ENCODE measurements at regions not wholly inside any gene's neighbourhood (a gene's known extent, or its start where the extent isn't known, plus 50 kb on each side); places are given as distances from the start of the nearest gene placed in this dataset.
"Not testable (repeated sequence)": the region's sequence is repeated elsewhere in the genome, so short reads cannot be mapped to it uniquely, and the experiment has no call there.

GRCh38 chr3:35409991-35410390, 229.3 kb upstream of the ARPP21 start:
- peaks cover 2% of the 10 kb centered on the region for H3K9me3 Mint-ChIP-seq
- no peaks in the 10 kb centered on the region for H3K36me3 Mint-ChIP-seq
- no peak overlapping the region for H3K4me3 Mint-ChIP-seq
- no peak for ATAC-seq (ENCODE audit: low read depth)
- POLR2A ChIA-PET = no interaction called here
- H3K4me1 Mint-ChIP-seq = no peaks in the 10 kb centered on the region
- H3K27me3 Mint-ChIP-seq = no peaks in the 10 kb centered on the region
- DNase-seq = no peak
- no peak overlapping the region for H3K27ac Mint-ChIP-seq

DNA sequence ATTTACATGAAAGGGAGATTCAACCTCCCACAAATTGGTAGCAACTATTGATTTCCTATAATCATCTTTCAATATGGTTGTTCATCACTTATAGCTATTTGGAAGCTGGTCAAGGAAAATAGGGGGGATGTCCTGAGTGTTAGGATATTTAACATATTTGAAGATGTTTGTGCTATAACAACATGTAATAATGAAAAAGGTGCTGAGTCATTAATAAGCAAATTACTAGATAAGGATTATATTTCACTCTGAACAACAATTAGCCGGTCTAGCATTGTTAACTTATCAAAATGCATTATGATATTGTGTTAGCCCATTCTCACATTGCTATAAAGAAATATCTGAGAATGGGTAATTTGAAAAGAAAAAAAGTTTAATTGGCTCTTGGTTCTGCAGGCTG, 225.8 kb upstream of the ARPP21 start:
- H3K36me3 Mint-ChIP-seq = no peaks in the 10 kb centered on the region
- POLR2A ChIA-PET = no interaction called here
- H3K27ac Mint-ChIP-seq = no peak overlapping the region
- H3K4me1 Mint-ChIP-seq = no peaks in the 10 kb centered on the region
- no peaks in the 10 kb centered on the region for H3K9me3 Mint-ChIP-seq
- ATAC-seq (ENCODE audit: low read depth) (no peak), DNase-seq (no peak)
- H3K27me3 Mint-ChIP-seq = no peaks in the 10 kb centered on the region
- no peak overlapping the region for H3K4me3 Mint-ChIP-seq

- POLR2A ChIA-PET = no interaction called here
- H3K9me3 Mint-ChIP-seq = no peaks in the 10 kb centered on the region
- no peak overlapping the region for H3K27ac Mint-ChIP-seq
- H3K36me3 Mint-ChIP-seq = no peaks in the 10 kb centered on the region
- no peak overlapping the region for H3K4me3 Mint-ChIP-seq
- ATAC-seq (ENCODE audit: low read depth) (no peak), DNase-seq (no peak)
- no peaks in the 10 kb centered on the region for H3K4me1 Mint-ChIP-seq
- no peaks in the 10 kb centered on the region for H3K27me3 Mint-ChIP-seq
These were observed 222.2 kb upstream of the ARPP21 start for GRCh38 chr3:35417080-35417479.

DNA sequence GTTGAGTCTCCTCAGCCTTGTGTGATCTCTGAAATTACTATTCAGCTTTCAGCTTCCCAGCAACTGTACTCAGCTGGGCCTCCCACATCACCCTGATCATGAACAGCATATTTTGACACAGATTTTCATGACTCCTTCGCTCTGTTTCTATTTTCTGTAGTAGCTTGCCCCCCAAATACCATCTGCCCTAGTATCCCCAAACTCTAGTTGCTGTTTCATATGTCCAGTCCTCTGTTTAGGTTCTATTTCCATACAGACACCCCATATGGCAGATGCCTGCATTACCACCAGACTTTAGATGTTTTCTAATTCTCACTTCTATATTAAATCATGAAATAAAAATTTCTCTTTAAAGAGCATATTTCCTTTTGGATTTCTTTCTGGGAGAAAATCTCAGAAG, 217.2 kb upstream of the ARPP21 start:
- Mint-ChIP-seq H3K36me3 (no peaks in the 10 kb centered on the region), H3K27ac (no peak overlapping the region), H3K27me3 (peaks cover 3% of the 10 kb centered on the region), H3K4me3 (no peak overlapping the region), H3K4me1 (no peaks in the 10 kb centered on the region), H3K9me3 (no peaks in the 10 kb centered on the region)
- DNase-seq (no peak), ATAC-seq (ENCODE audit: low read depth) (no peak)
- POLR2A ChIA-PET = no interaction called here

DNA sequence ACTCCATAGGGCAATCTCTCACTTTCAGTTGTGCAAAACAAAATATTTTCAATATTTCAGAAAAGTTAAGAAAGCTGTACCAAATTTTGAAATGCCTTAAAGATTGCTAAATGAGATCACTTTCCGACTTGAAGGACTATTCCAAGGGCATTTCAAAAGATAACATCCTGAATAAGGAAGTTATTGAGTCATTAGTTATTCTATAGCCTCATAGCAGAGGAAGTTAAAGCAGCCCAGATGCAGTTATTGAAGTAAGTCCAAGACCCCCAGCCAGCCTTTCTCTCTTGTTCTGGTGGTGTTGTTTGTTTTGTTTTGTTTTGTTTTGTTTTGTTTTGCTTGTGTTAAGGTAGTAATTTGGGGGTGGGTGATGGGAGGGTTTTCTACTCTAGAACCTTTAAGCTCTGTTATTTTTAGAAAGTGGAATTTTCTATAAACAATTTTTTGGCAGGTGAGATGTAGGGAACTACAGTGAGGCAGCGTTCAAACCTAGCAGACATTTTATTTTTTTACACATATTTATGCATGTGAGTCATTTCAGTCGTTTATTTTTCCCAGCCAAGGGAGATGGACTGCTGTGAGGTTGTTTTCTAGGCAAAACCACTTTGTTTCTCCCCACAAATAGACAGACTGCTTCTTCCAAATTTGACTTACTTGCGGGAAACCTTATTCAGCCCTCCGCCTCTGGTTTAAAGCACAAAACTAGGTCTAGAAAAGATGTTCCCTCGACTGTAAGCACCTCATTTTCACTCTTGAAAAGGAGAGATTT, 216.3 kb upstream of the ARPP21 start:
- Mint-ChIP-seq H3K9me3 (no peaks in the 10 kb centered on the region), H3K27me3 (peaks cover 3% of the 10 kb centered on the region), H3K36me3 (no peaks in the 10 kb centered on the region), H3K4me1 (no peaks in the 10 kb centered on the region), H3K4me3 (no peak overlapping the region), H3K27ac (no peak overlapping the region)
- DNase-seq (no peak), ATAC-seq (ENCODE audit: low read depth) (no peak)
- POLR2A ChIA-PET = no interaction called here

- Mint-ChIP-seq H3K27ac (no peak overlapping the region), H3K36me3 (no peaks in the 10 kb centered on the region), H3K4me3 (no peak overlapping the region), H3K27me3 (peaks cover 3% of the 10 kb centered on the region), H3K9me3 (no peaks in the 10 kb centered on the region), H3K4me1 (no peaks in the 10 kb centered on the region)
- POLR2A ChIA-PET = no interaction called here
- no peak for DNase-seq
- ATAC-seq (ENCODE audit: low read depth) = no peak
These were observed 212.9 kb upstream of the ARPP21 start for GRCh38 chr3:35426366-35426958.

- POLR2A ChIA-PET = no interaction called here
These were observed 201.9 kb upstream of the ARPP21 start for GRCh38 chr3:35437381-35437780.

DNA sequence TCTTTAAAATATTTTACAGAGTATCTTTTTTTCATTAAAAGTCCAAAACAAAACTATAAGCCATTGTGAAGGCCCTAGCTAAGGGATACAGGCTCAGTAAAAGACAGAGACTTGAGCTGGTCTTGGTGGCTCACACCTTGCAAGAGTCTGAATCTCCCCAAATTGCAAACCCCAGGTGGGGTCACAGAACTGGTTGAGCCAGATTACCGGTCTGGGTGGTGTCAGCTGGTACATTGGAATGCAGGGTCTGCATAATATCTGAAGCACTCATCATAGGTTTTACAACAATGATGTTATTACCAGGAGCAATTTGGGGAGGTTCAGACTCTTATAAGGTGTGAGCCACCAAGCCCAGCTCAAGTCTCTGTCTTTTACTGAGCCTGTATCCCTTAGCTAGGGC, 201.2 kb upstream of the ARPP21 start:
- DNase-seq (no peak), ATAC-seq (ENCODE audit: low read depth) (no peak)
- H3K27ac Mint-ChIP-seq = no peak overlapping the region
- POLR2A ChIA-PET = no interaction called here
- H3K27me3 Mint-ChIP-seq = no peaks in the 10 kb centered on the region
- no peaks in the 10 kb centered on the region for H3K4me1 Mint-ChIP-seq
- no peak overlapping the region for H3K4me3 Mint-ChIP-seq
- H3K36me3 Mint-ChIP-seq = no peaks in the 10 kb centered on the region
- H3K9me3 Mint-ChIP-seq = no peaks in the 10 kb centered on the region

More at GRCh38 chr3:35437381-35437780, 201.9 kb upstream of the ARPP21 start:
- H3K27ac Mint-ChIP-seq = no peak overlapping the region
- no peaks in the 10 kb centered on the region for H3K36me3 Mint-ChIP-seq
- no peaks in the 10 kb centered on the region for H3K4me1 Mint-ChIP-seq
- ATAC-seq (ENCODE audit: low read depth) (no peak), DNase-seq (no peak)
- no peak overlapping the region for H3K4me3 Mint-ChIP-seq
- H3K27me3 Mint-ChIP-seq = no peaks in the 10 kb centered on the region
- H3K9me3 Mint-ChIP-seq = no peaks in the 10 kb centered on the region

- H3K36me3 Mint-ChIP-seq = no peaks in the 10 kb centered on the region
- H3K27me3 Mint-ChIP-seq = peaks cover 2% of the 10 kb centered on the region
- H3K27ac Mint-ChIP-seq = no peak overlapping the region
- POLR2A ChIA-PET = no interaction called here
- no peaks in the 10 kb centered on the region for H3K4me1 Mint-ChIP-seq
- no peak for DNase-seq
- no peaks in the 10 kb centered on the region for H3K9me3 Mint-ChIP-seq
- H3K4me3 Mint-ChIP-seq = no peak overlapping the region
- ATAC-seq (ENCODE audit: low read depth) = no peak
These were observed 199.7 kb upstream of the ARPP21 start for GRCh38 chr3:35439663-35440062.

DNA sequence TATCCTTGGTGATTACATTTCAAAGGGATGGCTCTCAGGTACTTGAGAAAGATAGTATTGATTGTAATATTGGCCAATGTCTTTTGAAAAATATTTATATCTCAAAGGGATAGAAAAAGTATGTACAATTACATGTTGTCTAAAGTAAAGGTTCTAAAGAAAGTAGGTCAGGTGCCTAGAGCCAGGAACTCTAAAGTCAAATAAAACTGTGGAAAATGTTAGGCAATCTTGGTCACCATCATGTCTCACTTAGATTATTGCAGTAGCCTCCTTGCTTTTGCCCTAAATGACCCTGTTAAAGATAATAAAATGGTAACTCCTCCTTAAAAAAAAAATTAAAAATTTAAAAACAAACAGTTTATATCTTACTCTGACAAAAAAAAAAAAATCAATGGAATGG, 198.5 kb upstream of the ARPP21 start:
- no peak overlapping the region for H3K4me3 Mint-ChIP-seq
- POLR2A ChIA-PET = no interaction called here
- H3K9me3 Mint-ChIP-seq = no peaks in the 10 kb centered on the region
- ATAC-seq (ENCODE audit: low read depth) = no peak
- no peak for DNase-seq
- H3K36me3 Mint-ChIP-seq = no peaks in the 10 kb centered on the region
- H3K4me1 Mint-ChIP-seq = no peaks in the 10 kb centered on the region
- no peak overlapping the region for H3K27ac Mint-ChIP-seq
- H3K27me3 Mint-ChIP-seq = peaks cover 2% of the 10 kb centered on the region

DNA sequence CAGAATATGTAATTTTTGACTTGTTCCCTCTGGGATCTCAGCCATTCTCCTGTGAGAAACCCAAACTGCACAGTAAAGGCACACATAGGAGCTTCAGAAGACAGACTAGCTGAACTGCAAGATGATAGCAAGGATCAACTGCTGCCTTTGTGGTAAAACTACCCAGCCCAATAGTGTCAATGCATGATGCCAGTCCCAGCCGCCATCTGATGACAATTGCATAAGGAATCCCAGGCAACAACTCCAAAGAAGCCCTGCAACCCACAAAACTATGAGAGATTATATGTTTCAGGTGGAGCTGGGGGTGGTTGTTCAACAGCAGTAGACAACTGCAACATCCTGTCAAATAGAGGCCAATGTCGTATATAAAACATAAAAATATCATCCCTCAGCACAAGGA, 192.4 kb upstream of the ARPP21 start:
- no peaks in the 10 kb centered on the region for H3K36me3 Mint-ChIP-seq
- H3K4me3 Mint-ChIP-seq = no peak overlapping the region
- H3K9me3 Mint-ChIP-seq = no peaks in the 10 kb centered on the region
- no peak overlapping the region for H3K27ac Mint-ChIP-seq
- H3K27me3 Mint-ChIP-seq = peaks cover 2% of the 10 kb centered on the region
- DNase-seq (no peak), ATAC-seq (ENCODE audit: low read depth) (no peak)
- H3K4me1 Mint-ChIP-seq = no peaks in the 10 kb centered on the region
- POLR2A ChIA-PET = no interaction called here

DNA sequence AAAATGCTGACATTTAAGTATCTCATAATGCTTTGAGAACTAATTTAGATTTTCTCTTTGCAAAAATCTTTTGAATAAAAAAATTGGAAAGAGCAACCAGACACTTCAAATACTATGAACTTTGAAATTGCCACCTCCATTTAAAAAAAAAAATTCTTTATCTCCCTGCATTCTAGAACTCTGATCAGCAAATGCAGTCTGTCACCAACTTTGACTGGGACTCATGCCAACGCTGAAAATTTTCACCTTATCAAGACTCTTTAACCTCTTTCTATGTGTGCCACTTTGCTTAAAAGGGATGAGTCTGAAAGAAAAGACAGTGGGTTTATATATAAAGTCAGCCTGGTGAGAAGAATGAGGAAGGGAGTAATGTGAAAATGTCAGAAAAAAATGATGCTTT, 191.2 kb upstream of the ARPP21 start:
- no peak for ATAC-seq (ENCODE audit: low read depth)

GRCh38 chr3:35448681-35449080, 190.6 kb upstream of the ARPP21 start:
- Mint-ChIP-seq H3K27me3 (no peaks in the 10 kb centered on the region), H3K36me3 (no peaks in the 10 kb centered on the region), H3K4me3 (no peak overlapping the region), H3K9me3 (no peaks in the 10 kb centered on the region), H3K4me1 (no peaks in the 10 kb centered on the region), H3K27ac (no peak overlapping the region)
- ATAC-seq (ENCODE audit: low read depth) (no peak), DNase-seq (no peak)
- POLR2A ChIA-PET = no interaction called here

More for the DNA sequence above, 191.2 kb upstream of the ARPP21 start:
- H3K4me1 Mint-ChIP-seq = no peaks in the 10 kb centered on the region
- no peak overlapping the region for H3K27ac Mint-ChIP-seq
- no peaks in the 10 kb centered on the region for H3K36me3 Mint-ChIP-seq
- POLR2A ChIA-PET = no interaction called here
- H3K27me3 Mint-ChIP-seq = peaks cover 2% of the 10 kb centered on the region
- no peaks in the 10 kb centered on the region for H3K9me3 Mint-ChIP-seq
- DNase-seq = no peak
- no peak overlapping the region for H3K4me3 Mint-ChIP-seq

DNA sequence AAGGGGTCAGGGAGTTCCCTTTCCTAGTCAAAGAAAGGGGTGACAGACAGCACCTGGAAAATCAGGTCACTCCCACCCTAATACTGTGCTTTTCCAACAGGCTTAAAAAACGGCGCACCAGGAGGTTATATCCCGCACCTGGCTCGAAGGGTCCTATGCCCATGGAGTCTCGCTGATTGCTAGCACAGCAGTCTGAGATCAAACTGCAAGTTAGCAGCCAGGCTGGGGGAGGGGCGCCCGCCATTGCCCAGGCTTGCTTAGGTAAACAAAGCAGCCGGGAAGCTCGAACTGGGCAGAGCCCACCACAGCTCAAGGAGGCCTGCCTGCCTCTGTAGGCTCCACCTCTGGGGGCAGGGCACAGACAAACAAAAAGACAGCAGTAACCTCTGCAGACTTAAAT, 184.5 kb upstream of the ARPP21 start:
- POLR2A ChIA-PET; H3K4me3 Mint-ChIP-seq; DNase-seq; H3K27ac Mint-ChIP-seq; H3K36me3 Mint-ChIP-seq; H3K27me3 Mint-ChIP-seq; H3K9me3 Mint-ChIP-seq; ATAC-seq (ENCODE audit: low read depth); H3K4me1 Mint-ChIP-seq: not testable (repeated sequence)
